SJSA1 (cell line): ENCODE measurements at regions not wholly inside any gene's neighbourhood (a gene's known extent, or its start where the extent isn't known, plus 50 kb on each side); places are given as distances from the start of the nearest gene placed in this dataset.

Experiments
- DNase-seq, 2 experiments: peaks; one replicate each; pipeline ENCODE4 v3.0.0-alpha.2; 2015 to 2020; ENCODE audit warnings: low spot score in 2 of 2, low read depth in 1 of 2
- H3K27ac ChIP-seq: fragments of 250-450 bp; sonication (Bioruptor Pico); 2 replicates; pipeline ENCODE4 v1.5.1; 2020; ENCODE audit warnings: mild to moderate bottlenecking, moderate library complexity
- H3K27me3 ChIP-seq: fragments of 250-450 bp; sonication (Bioruptor Pico); replicated peaks from 2 replicates; pipeline ENCODE4 v1.5.1; 2020; ENCODE audit warnings: mild to moderate bottlenecking, moderate library complexity
- H3K36me3 ChIP-seq: fragments of 250-450 bp; sonication (Bioruptor Pico); 2 replicates; pipeline ENCODE4 v1.5.1; 2020; ENCODE audit warnings: mild to moderate bottlenecking
- H3K4me1 ChIP-seq: fragments of 250-450 bp; sonication (Bioruptor Pico); replicated peaks from 2 replicates; pipeline ENCODE4 v1.6.1; 2021; ENCODE audit warnings: mild to moderate bottlenecking
- H3K4me3 ChIP-seq: fragments of 250-450 bp; sonication (Bioruptor Pico); 2 replicates; pipeline ENCODE4 v1.5.1; 2020; ENCODE audit warnings: mild to moderate bottlenecking
- H3K9me3 ChIP-seq: fragments of 250-450 bp; sonication (Bioruptor Pico); replicated peaks from 2 replicates; pipeline ENCODE4 v1.5.1; 2020; ENCODE audit warnings: mild to moderate bottlenecking

- no peak for DNase-seq
- Histone ChIP-seq H3K36me3 (no peaks in the 10 kb centered on the region), H3K27me3 (no peaks in the 10 kb centered on the region), H3K27ac (no peak overlapping the region), H3K4me3 (no peak overlapping the region), H3K9me3 (no peaks in the 10 kb centered on the region), H3K4me1 (no peaks in the 10 kb centered on the region)
Observed at GRCh38 chr1:72620453-72620852, 338.1 kb upstream of the NEGR1 start.

- Histone ChIP-seq H3K27ac (no peak overlapping the region), H3K4me3 (no peak overlapping the region), H3K4me1 (no peaks in the 10 kb centered on the region), H3K36me3 (no peaks in the 10 kb centered on the region), H3K9me3 (no peaks in the 10 kb centered on the region), H3K27me3 (no peaks in the 10 kb centered on the region)
- no peak for DNase-seq
Observed at GRCh38 chr1:72606216-72606810, 324.0 kb upstream of the NEGR1 start.

GRCh38 chr1:72601035-72601674 is 318.8 kb upstream of the NEGR1 start:
- no peaks in the 10 kb centered on the region for H3K36me3 ChIP-seq
- no peak overlapping the region for H3K4me3 ChIP-seq
- no peak for DNase-seq
- no peak overlapping the region for H3K27ac ChIP-seq
- H3K9me3 ChIP-seq = no peaks in the 10 kb centered on the region
- no peaks in the 10 kb centered on the region for H3K4me1 ChIP-seq
- no peaks in the 10 kb centered on the region for H3K27me3 ChIP-seq

DNA sequence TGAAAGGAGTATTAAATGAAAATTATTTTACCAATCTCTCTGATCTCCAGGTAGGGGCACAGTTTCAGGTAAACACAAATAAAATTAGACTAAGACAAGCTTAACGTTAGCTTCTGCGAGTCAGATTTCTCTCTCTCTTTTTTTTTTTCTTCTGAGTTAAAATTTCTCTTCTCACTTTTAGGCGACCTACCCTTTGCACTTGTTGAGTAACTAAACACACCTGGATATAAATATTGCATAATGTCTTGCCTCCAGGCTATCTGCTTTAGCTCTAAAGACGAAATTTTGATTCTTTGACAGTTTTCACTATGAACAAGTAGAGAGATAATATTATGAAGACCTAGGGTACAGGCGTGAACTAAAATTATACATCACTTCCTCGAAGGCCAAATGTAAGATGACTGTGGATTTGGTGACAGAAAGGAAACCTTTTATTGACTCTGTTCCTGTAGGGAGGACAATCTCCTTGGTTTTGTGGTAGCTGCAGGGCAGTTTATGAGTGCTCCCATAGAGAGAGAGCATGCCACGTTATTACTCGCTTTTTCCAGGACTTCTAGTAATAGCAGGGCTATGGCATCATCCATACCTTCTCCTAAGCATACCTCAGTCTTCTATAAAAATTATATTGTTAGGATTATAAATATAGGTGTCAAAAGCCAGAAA is 303.8 kb upstream of the NEGR1 start:
- H3K27ac ChIP-seq = no peak overlapping the region
- no peaks in the 10 kb centered on the region for H3K27me3 ChIP-seq
- H3K4me3 ChIP-seq = no peak overlapping the region
- no peaks in the 10 kb centered on the region for H3K36me3 ChIP-seq
- no peaks in the 10 kb centered on the region for H3K4me1 ChIP-seq
- H3K9me3 ChIP-seq = no peaks in the 10 kb centered on the region
- DNase-seq = no peak

DNA sequence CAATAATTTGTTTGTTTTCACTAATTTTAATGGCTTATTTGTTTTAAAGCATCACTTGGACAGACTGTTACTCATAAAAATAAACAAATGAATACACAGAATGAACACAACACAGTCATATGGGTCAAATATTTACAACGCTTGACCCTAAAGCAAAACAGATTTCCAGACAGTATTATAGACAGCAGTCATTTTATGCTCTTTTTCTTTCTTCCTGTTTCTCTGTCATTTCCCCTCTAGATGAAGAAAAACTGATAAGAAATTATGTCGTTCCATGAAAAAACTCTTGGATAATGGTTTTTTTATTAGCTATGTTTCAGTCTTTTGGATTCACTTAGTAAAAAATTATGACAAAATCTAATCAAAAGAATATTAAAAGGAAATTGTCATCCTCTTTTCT is 297.3 kb upstream of the NEGR1 start:
- Histone ChIP-seq H3K9me3 (no peaks in the 10 kb centered on the region), H3K4me1 (no peaks in the 10 kb centered on the region), H3K4me3 (no peak overlapping the region), H3K27me3 (no peaks in the 10 kb centered on the region), H3K27ac (no peak overlapping the region), H3K36me3 (no peaks in the 10 kb centered on the region)
- DNase-seq = no peak

DNA sequence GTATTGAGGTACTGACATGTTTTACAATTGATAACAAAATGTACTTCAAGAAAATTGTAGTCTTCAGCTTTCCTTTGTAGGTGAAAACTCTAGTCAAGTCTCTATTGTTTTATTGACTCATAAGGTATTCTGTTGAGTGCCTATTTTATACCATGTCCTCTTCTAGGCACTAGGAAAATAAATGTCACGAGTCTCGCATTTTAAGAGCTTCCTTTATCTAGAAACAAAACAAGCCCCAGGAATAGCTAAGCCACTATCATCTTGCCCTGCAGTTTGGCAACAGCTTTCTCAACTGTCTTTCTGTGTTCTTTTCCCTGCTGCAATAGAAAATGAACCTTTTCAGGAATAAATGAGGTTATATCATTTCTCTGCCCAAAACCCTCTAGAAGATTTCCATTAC is 288.5 kb upstream of the NEGR1 start:
- H3K9me3 ChIP-seq = no peaks in the 10 kb centered on the region
- no peak overlapping the region for H3K4me3 ChIP-seq
- H3K27me3 ChIP-seq = no peaks in the 10 kb centered on the region
- H3K27ac ChIP-seq = no peak overlapping the region
- no peak for DNase-seq
- H3K4me1 ChIP-seq = no peaks in the 10 kb centered on the region
- no peaks in the 10 kb centered on the region for H3K36me3 ChIP-seq

- no peak for DNase-seq
- H3K4me1 ChIP-seq = no peaks in the 10 kb centered on the region
- no peaks in the 10 kb centered on the region for H3K27me3 ChIP-seq
- H3K9me3 ChIP-seq = no peaks in the 10 kb centered on the region
- H3K4me3 ChIP-seq = no peak overlapping the region
- no peaks in the 10 kb centered on the region for H3K36me3 ChIP-seq
- H3K27ac ChIP-seq = no peak overlapping the region
Observed at GRCh38 chr1:72568113-72568512, 285.8 kb upstream of the NEGR1 start.

DNA sequence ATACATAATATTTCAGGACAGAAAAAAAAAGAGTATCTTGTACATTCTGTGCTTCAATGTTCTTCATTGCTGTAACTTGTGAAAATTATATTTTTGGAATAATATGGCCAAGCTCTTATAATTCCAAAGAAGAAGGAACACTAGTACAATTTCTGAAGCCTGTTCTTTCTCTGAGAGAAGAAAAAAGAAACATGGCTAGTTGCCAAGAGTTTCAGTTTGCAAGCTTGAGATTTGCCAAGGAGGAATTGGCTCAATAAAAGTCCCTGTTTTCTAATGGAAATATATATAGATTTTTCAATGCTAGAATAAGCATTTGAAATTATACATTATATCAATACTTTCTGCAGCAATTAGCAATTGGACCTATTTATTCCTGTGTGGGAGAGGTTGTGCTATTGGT is 285.2 kb upstream of the NEGR1 start:
- H3K27ac ChIP-seq = no peak overlapping the region
- H3K4me3 ChIP-seq = no peak overlapping the region
- no peaks in the 10 kb centered on the region for H3K36me3 ChIP-seq
- DNase-seq = no peak
- H3K27me3 ChIP-seq = no peaks in the 10 kb centered on the region
- H3K9me3 ChIP-seq = no peaks in the 10 kb centered on the region
- H3K4me1 ChIP-seq = no peaks in the 10 kb centered on the region

DNA sequence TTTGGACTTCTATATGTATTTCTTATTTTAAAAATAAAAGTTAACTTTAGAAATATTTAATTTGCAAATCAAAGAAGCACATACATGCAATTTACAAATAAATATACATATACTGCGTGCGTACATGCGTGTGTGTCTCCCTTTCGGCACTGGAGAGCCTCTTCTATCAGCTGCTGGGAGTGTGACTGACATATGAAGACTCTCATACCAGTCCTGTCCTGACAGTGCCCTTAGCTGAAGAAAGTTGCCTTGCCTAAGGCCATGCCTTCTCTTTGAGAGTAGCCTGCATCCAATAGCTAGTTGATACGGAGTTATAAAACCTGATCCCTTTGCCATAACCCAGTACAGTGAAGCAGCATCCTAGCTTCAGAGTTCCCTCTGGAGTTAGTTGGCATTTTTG is 282.4 kb upstream of the NEGR1 start:
- Histone ChIP-seq H3K4me3 (no peak overlapping the region), H3K9me3 (no peaks in the 10 kb centered on the region), H3K27me3 (no peaks in the 10 kb centered on the region), H3K36me3 (no peaks in the 10 kb centered on the region), H3K27ac (no peak overlapping the region), H3K4me1 (no peaks in the 10 kb centered on the region)
- no peak for DNase-seq

- no peak overlapping the region for H3K27ac ChIP-seq
- no peaks in the 10 kb centered on the region for H3K36me3 ChIP-seq
- no peaks in the 10 kb centered on the region for H3K9me3 ChIP-seq
- no peaks in the 10 kb centered on the region for H3K27me3 ChIP-seq
- no peak overlapping the region for H3K4me3 ChIP-seq
- no peaks in the 10 kb centered on the region for H3K4me1 ChIP-seq
- DNase-seq = no peak
Observed at GRCh38 chr1:72557446-72558049, 275.2 kb upstream of the NEGR1 start.

- Histone ChIP-seq H3K4me3 (no peak overlapping the region), H3K36me3 (no peaks in the 10 kb centered on the region), H3K4me1 (no peaks in the 10 kb centered on the region), H3K27me3 (no peaks in the 10 kb centered on the region), H3K27ac (no peak overlapping the region), H3K9me3 (no peaks in the 10 kb centered on the region)
- DNase-seq = no peak
Observed at GRCh38 chr1:72547412-72547811, 265.1 kb upstream of the NEGR1 start.

DNA sequence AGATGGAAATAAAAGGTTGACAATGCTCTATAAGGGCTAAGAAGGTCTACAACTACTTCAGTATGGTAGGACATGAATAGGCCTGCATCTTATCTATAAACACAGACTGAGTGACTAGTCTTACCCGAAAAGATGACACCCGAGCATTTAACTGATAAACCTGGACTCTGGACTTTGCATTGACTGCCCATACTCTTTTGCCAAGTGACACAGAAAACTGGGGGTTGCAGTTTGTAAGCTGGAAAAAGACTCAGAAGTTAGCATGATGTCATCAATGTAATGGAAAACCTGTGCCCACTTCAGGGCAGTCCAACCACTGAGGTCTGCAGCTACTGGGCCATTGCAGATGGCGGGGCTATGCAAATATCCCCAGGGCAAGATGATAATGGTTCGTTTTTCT is 258.3 kb upstream of the NEGR1 start:
- Histone ChIP-seq H3K4me1 (no peaks in the 10 kb centered on the region), H3K9me3 (no peaks in the 10 kb centered on the region; the same call in 1 of the 2 replicates), H3K36me3 (no peaks in the 10 kb centered on the region), H3K27me3 (no peaks in the 10 kb centered on the region), H3K27ac (no peak overlapping the region), H3K4me3 (no peak overlapping the region)
- DNase-seq = no peak

DNA sequence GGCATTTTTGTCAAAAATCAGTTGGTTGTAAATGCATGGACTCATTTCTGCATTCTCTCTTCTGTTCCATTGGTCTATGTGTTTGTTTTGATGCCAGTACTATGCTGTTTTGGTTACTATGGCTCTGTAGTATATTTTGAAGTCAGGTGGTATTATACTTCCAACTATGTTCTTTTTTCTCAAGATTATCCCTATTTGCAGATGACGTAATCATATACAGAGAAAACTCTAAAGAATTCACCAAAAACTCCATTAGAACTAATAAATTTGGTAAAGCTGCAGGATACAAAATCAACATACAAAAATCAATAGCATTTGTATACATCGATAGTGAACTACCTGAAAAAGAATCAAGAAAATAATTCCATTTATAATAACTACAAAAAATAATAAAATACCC is 253.1 kb upstream of the NEGR1 start:
- Histone ChIP-seq H3K27ac (no peak overlapping the region), H3K4me1 (no peaks in the 10 kb centered on the region), H3K36me3 (no peaks in the 10 kb centered on the region), H3K27me3 (no peaks in the 10 kb centered on the region), H3K9me3 (no peaks in the 10 kb centered on the region; the same call in 1 of the 2 replicates), H3K4me3 (no peak overlapping the region)
- DNase-seq = no peak

DNA sequence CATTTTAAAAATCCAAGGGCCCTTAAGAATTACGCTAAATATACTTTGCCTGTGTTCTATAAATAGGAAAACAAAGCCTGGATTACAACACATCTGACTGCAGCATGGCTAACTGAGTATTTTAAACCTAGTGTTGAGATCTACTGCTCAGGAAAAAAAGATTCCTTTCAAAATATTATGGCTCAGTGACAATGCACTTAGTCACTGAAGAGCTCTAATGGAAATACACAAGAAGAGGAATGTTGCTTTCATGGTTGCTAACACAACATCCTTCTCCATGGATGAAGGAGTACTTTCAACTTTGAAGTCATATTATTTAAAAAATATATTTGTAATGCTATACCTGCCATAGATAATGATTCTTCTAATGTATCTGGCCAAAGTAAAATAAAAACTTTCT is 248.3 kb upstream of the NEGR1 start:
- DNase-seq = no peak
- Histone ChIP-seq H3K9me3 (no peaks in the 10 kb centered on the region), H3K36me3 (no peaks in the 10 kb centered on the region), H3K4me3 (no peak overlapping the region), H3K27me3 (no peaks in the 10 kb centered on the region), H3K27ac (no peak overlapping the region), H3K4me1 (no peaks in the 10 kb centered on the region)
